ENCODE measurements at regions not wholly inside any gene's neighbourhood (a gene's known extent, or its start where the extent isn't known, plus 50 kb on each side); places are given as distances from the start of the nearest gene placed in this dataset.

- TF ChIP-seq, protein P1, sequence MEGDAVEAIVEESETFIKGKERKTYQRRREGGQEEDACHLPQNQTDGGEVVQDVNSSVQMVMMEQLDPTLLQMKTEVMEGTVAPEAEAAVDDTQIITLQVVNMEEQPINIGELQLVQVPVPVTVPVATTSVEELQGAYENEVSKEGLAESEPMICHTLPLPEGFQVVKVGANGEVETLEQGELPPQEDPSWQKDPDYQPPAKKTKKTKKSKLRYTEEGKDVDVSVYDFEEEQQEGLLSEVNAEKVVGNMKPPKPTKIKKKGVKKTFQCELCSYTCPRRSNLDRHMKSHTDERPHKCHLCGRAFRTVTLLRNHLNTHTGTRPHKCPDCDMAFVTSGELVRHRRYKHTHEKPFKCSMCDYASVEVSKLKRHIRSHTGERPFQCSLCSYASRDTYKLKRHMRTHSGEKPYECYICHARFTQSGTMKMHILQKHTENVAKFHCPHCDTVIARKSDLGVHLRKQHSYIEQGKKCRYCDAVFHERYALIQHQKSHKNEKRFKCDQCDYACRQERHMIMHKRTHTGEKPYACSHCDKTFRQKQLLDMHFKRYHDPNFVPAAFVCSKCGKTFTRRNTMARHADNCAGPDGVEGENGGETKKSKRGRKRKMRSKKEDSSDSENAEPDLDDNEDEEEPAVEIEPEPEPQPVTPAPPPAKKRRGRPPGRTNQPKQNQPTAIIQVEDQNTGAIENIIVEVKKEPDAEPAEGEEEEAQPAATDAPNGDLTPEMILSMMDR (IDR thresholded peaks at IDR 0.05), result no peak
- no peak for TF ChIP-seq ZFX (IDR thresholded peaks at IDR 0.05; ENCODE audit: borderline replicate concordance)
Measured at GRCh38 chr9:6142799-6143454, 72.7 kb upstream of the IL33 start.

Measured in 22Rv1 (cell line).